ENCODE measurements at regions not wholly inside any gene's neighbourhood (a gene's known extent, or its start where the extent isn't known, plus 50 kb on each side); places are given as distances from the start of the nearest gene placed in this dataset.

- no peak for TF ChIP-seq FOXP2 (optimal IDR thresholded peaks at IDR 0.05; ENCODE audit: borderline replicate concordance, extremely low read depth, extremely low read length, insufficient read depth)
- no peak for TF ChIP-seq SIN3A (IDR thresholded peaks at IDR 0.05; ENCODE audit: borderline replicate concordance, insufficient read depth, low read length)
- no peak for TF ChIP-seq POLR2AphosphoS5 (IDR thresholded peaks at IDR 0.05; ENCODE audit: low read depth, low read length)
- TF ChIP-seq REST (IDR thresholded peaks at IDR 0.05; ENCODE audit: insufficient read depth in 1 of 2, low read depth in 2 of 2, low read length in 2 of 2): no peak
- no peak for TF ChIP-seq TAF1 (IDR thresholded peaks at IDR 0.05; ENCODE audit: borderline replicate concordance, insufficient read depth, low read length)
Observed at GRCh38 chr4:116585246-116585645, 500.1 kb downstream of the TRAM1L1 start.

- TF ChIP-seq REST (IDR thresholded peaks at IDR 0.05; ENCODE audit: insufficient read depth in 1 of 2, low read depth in 2 of 2, low read length in 2 of 2) (no peak), FOXP2 (optimal IDR thresholded peaks at IDR 0.05; ENCODE audit: borderline replicate concordance, extremely low read depth, extremely low read length, insufficient read depth) (no peak), SIN3A (IDR thresholded peaks at IDR 0.05; ENCODE audit: borderline replicate concordance, insufficient read depth, low read length) (no peak), TAF1 (IDR thresholded peaks at IDR 0.05; ENCODE audit: borderline replicate concordance, insufficient read depth, low read length) (no peak), POLR2AphosphoS5 (IDR thresholded peaks at IDR 0.05; ENCODE audit: low read depth, low read length) (no peak)
Observed at GRCh38 chr4:116577321-116577720, 508.1 kb downstream of the TRAM1L1 start.

GRCh38 chr4:116573540-116573939, 511.8 kb downstream of the TRAM1L1 start:
- TF ChIP-seq FOXP2 (optimal IDR thresholded peaks at IDR 0.05; ENCODE audit: borderline replicate concordance, extremely low read depth, extremely low read length, insufficient read depth): no peak
- TF ChIP-seq TAF1 (IDR thresholded peaks at IDR 0.05; ENCODE audit: borderline replicate concordance, insufficient read depth, low read length): no peak
- no peak for TF ChIP-seq SIN3A (IDR thresholded peaks at IDR 0.05; ENCODE audit: borderline replicate concordance, insufficient read depth, low read length)
- TF ChIP-seq POLR2AphosphoS5 (IDR thresholded peaks at IDR 0.05; ENCODE audit: low read depth, low read length): no peak
- no peak for TF ChIP-seq REST (IDR thresholded peaks at IDR 0.05; ENCODE audit: insufficient read depth in 1 of 2, low read depth in 2 of 2, low read length in 2 of 2)

- TF ChIP-seq TAF1 (IDR thresholded peaks at IDR 0.05; ENCODE audit: borderline replicate concordance, insufficient read depth, low read length) (no peak), POLR2AphosphoS5 (IDR thresholded peaks at IDR 0.05; ENCODE audit: low read depth, low read length) (no peak), FOXP2 (optimal IDR thresholded peaks at IDR 0.05; ENCODE audit: borderline replicate concordance, extremely low read depth, extremely low read length, insufficient read depth) (no peak), SIN3A (IDR thresholded peaks at IDR 0.05; ENCODE audit: borderline replicate concordance, insufficient read depth, low read length) (no peak), REST (IDR thresholded peaks at IDR 0.05; ENCODE audit: insufficient read depth in 1 of 2, low read depth in 2 of 2, low read length in 2 of 2) (no peak)
Observed at GRCh38 chr4:116561768-116562167, 523.6 kb downstream of the TRAM1L1 start.

GRCh38 chr4:116551806-116552205, 533.6 kb downstream of the TRAM1L1 start:
- TF ChIP-seq POLR2AphosphoS5 (IDR thresholded peaks at IDR 0.05; ENCODE audit: low read depth, low read length) (no peak), TAF1 (IDR thresholded peaks at IDR 0.05; ENCODE audit: borderline replicate concordance, insufficient read depth, low read length) (no peak), REST (IDR thresholded peaks at IDR 0.05; ENCODE audit: insufficient read depth in 1 of 2, low read depth in 2 of 2, low read length in 2 of 2) (no peak), FOXP2 (optimal IDR thresholded peaks at IDR 0.05; ENCODE audit: borderline replicate concordance, extremely low read depth, extremely low read length, insufficient read depth) (no peak), SIN3A (IDR thresholded peaks at IDR 0.05; ENCODE audit: borderline replicate concordance, insufficient read depth, low read length) (no peak)

Data from PFSK-1 (cell line).